HG03521 (cell line): ENCODE measurements at regions not wholly inside any gene's neighbourhood (a gene's known extent, or its start where the extent isn't known, plus 50 kb on each side); places are given as distances from the start of the nearest gene placed in this dataset.

Experiments
- ATAC-seq: cut with Tn5 transposase; IDR thresholded peaks from one replicate; pipeline ENCODE4 v1.9.1; 2021; ENCODE audit warnings: mild to moderate bottlenecking, moderate library complexity; ENCODE audit not compliant: unreplicated experiment

DNA sequence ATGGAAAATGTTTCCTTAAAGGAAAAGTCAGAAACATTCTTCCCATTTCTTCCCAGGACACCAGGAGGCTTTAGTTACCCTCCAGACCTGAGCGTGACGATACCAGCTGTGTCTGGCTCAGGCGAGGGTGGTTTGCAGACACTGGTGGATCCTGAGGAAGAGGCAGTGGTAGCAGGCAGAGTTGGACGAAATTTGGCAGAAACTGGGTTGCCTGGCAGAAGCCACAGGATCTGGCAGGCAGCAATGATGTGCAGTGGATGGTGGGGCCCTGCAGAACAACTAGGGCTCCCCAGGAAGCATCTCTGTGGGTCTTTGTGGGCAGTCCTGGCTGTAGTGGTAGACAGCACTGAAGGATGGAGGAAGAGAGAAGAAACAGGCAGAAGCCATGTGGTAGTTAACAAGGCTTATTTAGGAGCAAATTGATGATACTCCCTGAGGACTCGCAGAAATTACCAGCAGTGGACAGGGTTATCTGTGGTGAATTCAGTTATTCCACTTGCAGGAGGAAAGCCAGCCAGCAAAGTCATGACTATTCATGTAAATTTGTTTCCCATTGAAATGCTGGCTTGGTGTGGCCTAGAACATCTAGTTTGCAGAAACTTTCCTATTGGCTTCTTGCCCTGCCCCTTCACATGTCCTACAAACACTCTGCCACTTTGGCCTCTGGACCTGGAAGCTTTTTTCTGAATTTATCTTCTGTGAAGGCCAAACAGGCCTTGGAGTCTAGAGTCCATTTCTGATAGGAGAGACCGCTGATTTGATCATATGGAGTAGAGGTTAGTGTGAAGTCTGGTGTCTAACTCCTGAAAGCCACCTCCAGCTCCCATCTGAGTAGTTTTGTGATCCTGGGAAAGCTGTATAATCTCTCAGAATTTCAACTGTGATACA is 212.0 kb downstream of the DMRT2 start:
- no peak for ATAC-seq

DNA sequence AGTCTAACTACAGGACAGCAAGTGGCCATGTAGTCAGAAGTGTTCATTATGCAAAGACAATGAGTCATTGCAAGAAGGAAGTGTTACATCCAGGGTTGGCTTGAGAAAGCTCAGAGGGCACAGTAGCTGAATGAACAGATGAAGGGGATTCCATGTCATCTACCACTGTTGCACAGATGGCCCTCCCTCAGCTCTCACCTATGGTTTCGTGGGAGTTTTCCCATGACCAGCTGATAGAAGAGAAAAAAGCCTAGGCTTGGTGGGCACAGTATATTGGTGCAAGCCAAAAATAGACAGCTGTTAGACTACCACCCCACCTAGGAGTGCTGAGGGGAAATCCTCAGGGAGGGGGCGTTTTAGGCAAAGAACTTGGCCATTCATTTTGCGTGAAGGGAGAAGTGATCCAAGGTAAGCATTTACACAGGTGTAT is 217.0 kb downstream of the DMRT2 start:
- no peak for ATAC-seq

DNA sequence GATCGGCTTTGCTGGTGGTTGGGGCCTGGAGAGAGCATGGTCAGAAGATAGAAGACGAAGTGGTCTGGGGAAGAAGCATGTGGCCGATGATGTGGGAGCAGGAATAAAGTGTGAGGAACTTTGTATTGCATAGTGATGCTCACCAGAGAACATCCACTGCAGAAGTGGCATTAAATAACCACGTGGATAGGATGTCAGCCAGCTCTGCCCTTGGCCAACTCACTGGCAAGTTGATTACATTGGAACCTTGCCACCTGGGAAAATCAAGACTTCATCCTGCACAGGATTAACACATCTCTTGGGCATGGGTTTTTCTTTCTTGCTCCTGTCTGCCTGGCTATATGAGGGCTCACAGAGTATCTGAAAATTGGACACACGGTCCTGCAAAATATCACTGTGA is 217.4 kb downstream of the DMRT2 start:
- ATAC-seq: no peak

DNA sequence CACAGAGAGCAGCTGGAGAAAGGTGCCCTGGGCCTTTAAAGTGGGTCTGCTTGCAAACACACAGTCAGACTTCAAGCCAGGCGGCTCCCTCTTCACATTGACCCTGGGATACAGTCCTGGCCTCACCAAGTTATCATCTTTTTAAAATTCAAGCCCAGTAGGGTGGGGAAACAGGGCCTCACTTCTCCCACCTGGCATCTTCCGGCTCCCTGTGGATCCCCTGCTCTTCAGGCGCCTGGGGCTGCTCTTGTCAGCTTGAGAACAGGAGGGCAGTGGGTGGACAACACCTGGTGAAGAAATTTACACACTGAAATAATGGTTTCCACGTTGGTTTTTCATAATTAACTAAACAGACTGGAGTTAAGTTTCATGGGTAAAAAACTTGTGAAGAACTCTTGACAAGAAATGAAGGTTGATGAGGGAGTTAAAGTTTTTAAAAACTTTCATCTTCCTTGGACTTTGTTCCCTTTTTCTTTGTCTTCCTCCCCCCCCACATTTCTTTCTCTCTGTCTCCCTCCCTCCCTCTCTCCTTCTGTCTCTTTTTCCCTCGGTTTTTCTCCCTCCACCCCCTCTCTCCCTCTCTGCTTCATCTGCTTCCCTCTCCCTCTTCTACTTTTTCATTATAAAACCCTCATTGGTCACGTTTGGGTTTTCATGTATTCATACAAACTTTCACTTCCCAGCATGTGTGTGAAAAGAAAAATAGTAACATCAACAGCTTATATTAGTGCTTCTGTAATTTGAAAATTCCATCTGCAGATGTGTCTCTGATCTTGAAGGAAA is 219.6 kb downstream of the DMRT2 start:
- ATAC-seq: no peak

DNA sequence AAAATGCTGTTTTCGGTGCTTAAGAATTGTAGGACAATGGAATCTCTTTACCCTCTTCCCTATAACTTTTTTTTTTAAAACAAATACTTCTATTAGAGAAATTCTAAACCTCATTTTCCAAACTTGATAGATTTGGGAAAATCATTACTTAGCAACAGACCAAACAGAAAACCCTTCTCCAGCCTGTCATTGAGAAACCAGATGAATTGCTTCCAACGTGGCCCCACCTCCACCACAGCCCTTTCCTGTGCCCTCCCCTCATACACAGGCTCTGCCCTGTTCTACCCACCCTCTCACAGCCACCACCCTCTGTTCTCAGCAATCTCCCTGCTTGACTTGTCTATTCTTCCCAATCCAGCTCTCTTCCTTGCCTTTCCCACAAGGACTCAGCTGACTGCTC is 221.2 kb downstream of the DMRT2 start:
- ATAC-seq: no peak

DNA sequence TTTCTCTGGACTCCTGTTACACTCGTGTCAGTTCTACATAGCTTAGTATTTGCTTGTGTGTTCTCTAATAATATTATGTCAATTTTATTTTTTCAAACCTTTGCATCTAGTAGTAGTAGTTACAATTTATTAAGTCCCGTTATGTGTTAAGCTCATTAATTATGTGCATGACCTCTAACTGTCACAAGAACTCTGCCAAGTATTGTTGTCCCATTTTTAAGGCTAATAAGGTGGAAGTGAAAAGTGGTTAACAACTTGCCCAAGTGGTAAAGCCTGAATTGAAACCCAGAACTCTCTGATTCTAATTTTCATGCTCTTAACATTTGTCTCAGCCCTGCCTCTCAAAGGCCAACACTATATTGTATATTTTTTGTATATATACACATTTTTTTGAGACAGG is 221.6 kb downstream of the DMRT2 start:
- ATAC-seq: no peak

DNA sequence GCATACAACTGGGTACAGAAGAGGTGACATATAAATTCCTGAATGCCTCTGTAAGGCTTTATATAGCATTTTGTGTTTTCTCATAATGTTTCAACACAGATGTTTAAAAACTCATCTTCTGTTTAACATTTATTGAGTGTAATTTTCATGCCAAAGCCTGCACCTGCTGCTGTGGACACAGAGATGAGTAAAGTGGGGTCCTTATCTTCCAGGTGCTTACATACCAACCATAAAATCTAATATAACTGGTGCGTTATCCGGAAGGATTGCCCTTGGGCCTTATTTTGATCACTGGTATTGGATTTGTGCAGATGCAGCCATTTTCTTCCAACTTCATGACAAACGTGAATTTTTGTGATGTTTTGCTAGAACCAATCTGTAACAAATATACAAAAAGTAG is 222.3 kb downstream of the DMRT2 start:
- no peak for ATAC-seq

DNA sequence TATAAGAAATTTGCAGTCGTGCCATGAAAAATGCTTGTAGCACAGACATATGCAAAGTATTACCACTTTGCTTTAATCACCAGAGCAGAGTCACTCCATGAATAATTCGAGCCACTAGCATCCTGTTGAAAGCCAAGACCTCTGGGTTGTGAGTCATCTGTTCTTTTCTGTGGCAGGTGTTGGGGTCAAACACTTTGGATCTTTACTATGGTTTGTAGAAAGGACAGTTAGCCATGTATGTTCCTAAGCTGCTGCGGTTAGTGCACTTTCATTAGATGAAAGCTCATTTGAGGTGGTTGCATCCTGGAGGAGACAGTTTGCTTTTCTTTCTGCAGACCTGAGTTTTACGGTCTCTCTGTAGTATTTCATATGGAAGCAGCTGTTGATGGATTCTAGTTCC is 223.7 kb downstream of the DMRT2 start:
- no peak for ATAC-seq

DNA sequence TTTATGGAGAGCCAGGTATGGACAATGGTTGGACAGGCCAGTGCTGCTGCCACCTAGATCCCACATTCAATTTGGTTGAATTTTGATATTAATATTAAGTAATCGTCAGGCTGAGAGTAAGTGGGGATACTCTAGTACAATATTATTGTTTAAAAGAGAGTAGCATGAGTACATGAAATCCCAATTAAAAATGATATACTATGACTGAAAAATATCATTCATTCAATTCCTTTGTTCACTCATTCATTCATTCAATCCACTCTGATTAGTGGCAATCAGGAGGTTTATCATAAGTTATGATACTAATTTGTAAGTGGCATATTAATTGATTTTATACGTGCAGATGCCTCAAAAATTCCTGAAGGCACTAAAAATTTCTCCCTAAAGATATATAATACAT is 224.2 kb downstream of the DMRT2 start:
- no peak for ATAC-seq

DNA sequence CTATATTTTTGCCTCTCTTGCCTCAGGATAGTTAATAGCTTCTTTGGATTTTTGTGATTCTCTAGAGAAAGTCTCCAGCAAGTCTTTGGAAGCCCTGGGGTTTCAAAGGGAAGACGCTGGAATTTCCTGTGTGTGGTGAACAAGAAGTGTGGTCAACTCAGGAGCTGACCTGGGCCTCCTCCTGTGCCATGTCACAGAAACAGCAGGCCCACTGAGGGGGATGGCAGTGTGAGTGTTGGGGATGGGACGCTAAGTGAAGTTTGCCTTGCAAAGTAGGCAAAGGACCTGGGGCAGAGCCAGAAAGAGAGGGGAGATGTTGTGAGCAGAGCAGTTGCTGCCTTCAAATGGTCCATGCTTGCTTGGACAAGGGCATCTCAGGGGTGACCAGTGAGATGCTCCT is 226.3 kb downstream of the DMRT2 start:
- no peak for ATAC-seq

DNA sequence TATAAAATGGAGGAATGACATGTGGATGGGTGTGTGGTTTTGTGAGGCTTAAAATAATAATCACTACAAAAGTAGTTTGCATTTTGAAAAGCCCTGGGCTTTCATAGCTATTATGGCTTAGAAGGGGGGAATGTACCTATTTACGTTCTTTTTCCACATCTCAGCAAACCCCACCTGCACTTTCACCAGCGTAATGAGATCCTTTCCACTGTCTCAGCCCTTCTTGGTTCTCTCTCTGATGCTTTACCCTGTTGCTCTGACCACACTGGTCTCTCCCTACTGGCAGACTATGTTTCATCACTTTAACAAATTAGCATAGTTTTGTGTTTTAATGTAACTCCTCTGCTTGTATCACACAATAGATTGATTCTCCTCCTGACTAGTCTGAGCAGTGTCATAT is 234.6 kb downstream of the DMRT2 start:
- ATAC-seq: no peak

DNA sequence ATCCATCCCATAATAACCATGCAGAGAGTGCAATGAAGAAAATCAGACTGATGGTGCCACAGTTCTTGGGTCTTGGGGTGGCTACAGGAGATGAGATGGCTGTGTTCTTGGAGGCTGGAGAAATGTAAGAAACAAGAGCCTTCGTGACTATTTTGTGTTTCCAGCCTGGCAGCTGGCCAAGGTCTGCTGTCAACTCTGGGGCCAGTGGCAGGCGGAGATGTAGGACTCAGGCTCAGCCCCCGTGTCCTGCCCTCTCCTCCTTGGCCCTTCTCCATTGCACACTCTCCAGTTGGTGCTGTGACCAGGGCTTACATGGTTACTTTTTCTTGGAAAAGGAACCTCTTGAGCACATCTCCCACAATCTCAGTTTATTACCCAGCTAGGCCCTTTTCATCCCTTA is 235.4 kb downstream of the DMRT2 start:
- ATAC-seq: no peak

DNA sequence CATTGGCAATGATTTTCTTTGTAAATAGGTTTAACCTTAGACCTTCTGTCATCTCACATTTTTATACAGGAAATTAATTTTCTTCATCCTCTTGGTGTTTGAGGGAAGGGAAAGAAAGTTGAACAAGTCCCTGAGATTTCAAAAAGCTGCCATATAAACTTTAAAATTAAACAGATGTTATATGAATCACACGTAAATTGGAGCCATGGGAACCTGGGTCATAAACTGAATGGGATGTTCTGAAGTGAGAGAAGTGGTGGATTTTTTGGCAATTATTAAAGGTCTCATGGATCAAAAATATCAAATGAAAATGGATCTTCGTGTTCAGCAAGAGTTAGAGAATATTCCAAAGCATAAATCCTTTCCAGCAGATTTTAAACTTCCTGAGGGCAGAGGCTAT is 242.2 kb downstream of the DMRT2 start:
- no peak for ATAC-seq

DNA sequence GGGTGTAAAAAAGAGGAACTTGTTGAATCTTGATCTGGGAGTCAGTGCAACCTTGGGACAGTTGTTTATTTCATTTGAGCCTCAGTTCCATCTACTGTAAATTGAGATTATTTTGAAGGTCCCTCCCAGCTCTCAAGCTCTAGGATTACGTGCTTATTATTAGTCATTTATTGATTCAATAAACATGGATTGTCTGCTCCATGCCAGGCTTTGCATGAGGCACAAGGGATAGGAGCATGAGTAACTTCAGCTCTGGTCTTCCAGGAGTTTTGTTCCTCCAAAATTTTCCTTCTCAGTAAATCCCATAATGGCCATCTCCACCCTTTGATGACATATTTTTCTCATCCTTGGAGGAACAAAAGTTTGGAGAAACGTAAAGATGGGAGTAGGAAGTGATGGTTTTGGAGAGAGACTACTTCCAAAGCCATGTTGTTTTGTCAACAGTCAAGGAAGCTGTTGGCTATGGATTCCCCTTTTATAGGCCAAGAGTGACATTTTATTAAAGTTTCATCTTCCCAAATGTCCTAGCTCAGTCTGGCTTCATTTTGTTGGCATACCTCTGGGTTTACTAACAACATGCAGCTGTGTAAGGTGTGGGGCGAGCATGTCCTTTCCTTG is 244.6 kb downstream of the DMRT2 start:
- no peak for ATAC-seq

DNA sequence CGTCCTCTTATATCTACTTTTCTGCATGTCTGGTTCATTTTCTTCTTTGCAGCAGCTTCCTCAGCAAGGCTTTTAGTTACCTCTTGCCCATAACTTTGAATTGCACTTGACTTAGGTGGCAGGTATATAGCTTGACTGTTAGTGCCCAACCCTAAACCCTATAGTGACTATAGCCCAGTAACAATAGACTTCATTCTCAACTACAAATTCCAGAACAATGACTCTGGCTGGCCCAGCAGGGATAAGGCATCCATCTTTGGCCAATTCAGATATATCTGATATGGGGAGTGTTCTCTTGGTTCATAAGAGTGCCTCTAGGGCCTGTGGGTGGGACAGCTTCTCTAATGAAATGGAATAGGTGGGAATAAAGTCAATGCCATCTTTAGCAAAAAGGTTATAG is 246.2 kb downstream of the DMRT2 start:
- ATAC-seq: no peak

DNA sequence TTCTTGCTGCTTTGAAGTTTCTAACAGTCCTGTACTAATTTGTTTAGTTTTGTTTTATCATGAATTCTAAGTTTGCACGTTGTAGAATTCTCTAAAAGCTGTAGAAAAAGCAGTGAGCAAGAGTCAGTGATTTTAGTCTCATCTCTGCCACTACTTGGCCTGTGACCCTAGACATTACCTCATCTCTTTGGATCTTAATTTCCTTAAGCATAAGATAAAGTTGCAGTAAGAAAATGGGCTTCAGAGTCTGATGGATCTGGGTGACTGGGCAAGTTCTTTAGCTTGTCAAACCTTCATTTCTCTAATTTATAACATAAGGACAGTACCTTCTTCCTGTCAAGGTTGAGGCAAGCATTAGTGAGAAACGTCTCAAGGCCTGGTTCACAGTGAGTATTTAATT is 247.9 kb downstream of the DMRT2 start:
- no peak for ATAC-seq

DNA sequence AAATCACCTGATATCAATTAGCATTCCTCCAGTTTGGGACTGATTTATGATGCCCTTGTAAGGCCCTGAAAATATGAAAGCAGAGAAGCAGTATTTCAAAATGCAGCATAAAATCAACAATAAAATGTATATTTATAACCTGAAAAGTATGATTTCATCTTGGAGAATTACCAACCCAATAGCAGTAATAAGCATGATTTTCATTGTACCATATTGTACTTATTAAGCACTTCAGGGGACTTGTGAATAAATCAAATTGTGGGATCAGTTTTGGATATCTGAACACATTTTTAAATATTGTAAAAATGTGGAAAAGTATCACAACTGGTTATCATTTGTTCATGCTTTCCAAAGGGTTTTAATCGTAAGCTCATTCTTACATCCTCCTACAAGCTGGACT is 250.8 kb downstream of the DMRT2 start:
- ATAC-seq: no peak

DNA sequence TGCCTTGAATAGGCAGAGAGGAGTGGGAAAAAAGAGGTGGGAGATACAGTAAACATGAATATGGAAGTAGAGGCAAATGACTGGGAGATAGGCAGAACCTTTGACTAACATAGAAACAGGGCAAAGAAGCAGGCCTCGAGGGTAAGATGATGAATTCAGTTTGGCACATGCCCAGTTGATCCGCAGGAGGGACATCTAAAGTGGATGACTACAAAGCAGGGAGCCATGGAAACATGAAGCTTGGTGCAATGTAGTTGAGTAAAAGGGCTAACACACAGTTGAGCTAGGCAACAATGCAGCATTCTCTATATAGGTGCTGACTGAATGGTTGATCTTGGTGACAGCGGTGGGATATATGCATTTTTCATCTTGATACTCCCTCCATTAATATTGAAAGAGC is 253.8 kb downstream of the DMRT2 start:
- ATAC-seq: no peak

DNA sequence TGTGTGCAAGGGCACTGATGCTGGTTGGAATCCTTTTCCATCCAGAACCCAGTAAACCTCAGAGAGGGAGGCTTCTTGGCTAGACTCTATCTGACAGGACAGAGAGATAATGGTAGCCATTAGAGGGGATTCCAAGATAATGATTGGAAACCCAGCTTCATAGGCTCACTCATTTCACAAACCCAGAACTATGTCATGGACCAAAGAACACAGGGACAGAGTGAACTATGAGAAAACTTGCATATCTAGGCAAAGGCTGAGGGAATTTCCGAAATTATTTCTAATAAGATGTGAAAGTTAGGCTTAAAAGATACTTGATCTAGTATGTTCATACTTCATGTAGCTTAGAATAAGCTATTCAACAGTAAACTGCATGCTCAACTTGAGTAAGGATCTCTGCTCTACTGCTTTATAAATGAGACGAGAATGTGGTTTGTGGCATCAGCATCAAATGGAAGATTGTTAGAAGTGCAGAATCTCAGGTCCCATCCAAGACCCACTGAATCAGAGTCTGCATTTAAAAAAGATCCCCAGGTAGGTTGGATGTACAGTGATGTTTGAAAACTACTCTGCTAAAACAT is 261.4 kb downstream of the DMRT2 start:
- no peak for ATAC-seq

DNA sequence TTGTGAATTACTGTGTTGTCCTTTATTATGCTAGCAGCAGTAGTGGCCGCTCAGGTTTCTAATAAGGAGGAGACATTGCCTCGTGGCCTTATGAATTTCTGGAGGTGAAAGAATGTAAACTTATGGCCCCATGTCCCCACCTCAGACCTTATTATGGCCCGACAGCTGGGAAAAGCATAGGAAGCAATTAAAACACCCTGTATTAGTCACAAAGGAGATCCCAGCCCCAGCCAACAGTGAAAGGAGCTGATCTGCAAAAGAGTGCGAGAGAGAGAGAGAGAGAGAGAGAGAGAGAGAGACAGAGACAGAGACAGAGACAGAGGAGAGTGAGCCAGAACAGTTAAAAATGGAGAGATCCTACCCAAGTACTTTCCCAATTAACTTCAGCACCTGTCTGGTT is 269.3 kb downstream of the DMRT2 start:
- no peak for ATAC-seq

DNA sequence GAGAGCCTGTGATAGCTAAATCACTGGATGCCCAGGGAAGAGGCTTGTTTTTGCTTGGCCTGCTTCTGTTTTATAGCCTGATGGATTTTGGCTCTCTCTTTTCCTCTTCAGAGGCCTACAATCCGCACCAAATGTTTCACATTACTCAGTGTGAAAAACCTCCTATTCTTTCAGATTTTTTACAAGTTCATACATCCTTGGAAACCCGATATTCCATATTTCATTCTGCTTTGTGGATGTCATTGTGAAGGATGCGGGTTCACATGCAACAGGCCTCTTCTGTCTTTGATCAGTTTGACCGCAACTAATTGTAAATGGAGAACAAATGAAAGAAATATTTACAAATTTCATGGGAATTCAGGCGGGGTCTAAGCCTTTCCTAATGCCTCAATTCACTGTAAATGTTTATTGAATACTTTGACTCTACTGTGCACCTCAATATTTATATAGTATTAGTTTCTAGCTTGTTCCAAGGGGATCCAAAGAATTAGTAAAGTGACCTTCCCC is 269.9 kb downstream of the DMRT2 start:
- no peak for ATAC-seq
